ENCODE measurements at regions not wholly inside any gene's neighbourhood (a gene's known extent, or its start where the extent isn't known, plus 50 kb on each side); places are given as distances from the start of the nearest gene placed in this dataset.
A peak's percentile ranks its signal among the peaks of the same experiment; 100 is the strongest.

- H3K79me2 ChIP-seq (ENCODE audit: control insufficient read depth, low read length): peaks cover 15% of the 10 kb centered on the region
- peak overlapping the region; percentile 49 for H3K4me2 ChIP-seq (ENCODE audit: low read length)
- peak overlapping the region; percentile 47 for H3K4me3 ChIP-seq (ENCODE audit: low read length)
Observed at GRCh38 chr11:23573429-23573828, 713.2 kb upstream of the CCDC179 start.

DNA sequence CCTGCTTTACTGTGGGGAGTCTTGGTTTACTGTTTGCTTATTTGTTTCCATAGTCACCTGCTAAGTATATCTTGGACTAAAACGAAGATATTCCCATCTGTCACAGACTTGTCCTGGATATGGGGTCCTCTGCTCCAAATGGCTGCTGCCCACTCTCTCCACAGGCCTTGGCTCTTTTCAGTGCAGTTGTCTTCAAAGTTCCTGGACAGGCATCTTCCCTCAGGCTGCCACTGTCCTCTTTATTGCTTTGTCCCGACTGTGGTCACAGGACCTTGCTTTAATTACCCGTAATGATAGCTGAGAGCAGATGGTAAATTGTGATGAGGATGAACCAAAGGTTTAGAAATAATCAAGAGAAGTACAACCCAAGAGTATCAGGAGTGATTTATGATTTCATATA is 713.9 kb upstream of the CCDC179 start:
- peak overlapping the region; percentile 49 for H3K4me2 ChIP-seq (ENCODE audit: low read length)
- H3F3A ChIP-seq (ENCODE audit: control insufficient read depth, insufficient read depth): peaks cover 35% of the 10 kb centered on the region
- H3K27ac ChIP-seq (ENCODE audit: low read depth, low read length): peak overlapping the region; percentile 98
- no peaks in the 10 kb centered on the region for H3K27me3 ChIP-seq (ENCODE audit: control insufficient read depth, low read length)
- TF ChIP-seq CTCF (IDR thresholded peaks at IDR 0.05; ENCODE audit: low read depth, low read length, poor library complexity, severe bottlenecking) (no peak), EZH2phosphoT487 (IDR thresholded peaks at IDR 0.05; ENCODE audit: borderline replicate concordance, low read length) (no peak)
- no peaks in the 10 kb centered on the region for H3K9me3 ChIP-seq (ENCODE audit: control insufficient read depth, insufficient read depth, low read length)
- H3K4me1 ChIP-seq (ENCODE audit: control insufficient read depth, low read length): peaks cover 94% of the 10 kb centered on the region
- H3K79me2 ChIP-seq (ENCODE audit: control insufficient read depth, low read length): peaks cover 15% of the 10 kb centered on the region
- H3K9me2 ChIP-seq (replicated peaks; ENCODE audit: control insufficient read depth, low read length): no peaks in the 10 kb centered on the region
- H3K36me3 ChIP-seq (ENCODE audit: control insufficient read depth, low read length): peaks cover 14% of the 10 kb centered on the region
- H3K4me3 ChIP-seq (ENCODE audit: low read length): peak overlapping the region; percentile 43
- no peaks in the 10 kb centered on the region for H4K20me1 ChIP-seq (ENCODE audit: control insufficient read depth, insufficient read depth, low read depth, low read length)

More at GRCh38 chr11:23573429-23573828, 713.2 kb upstream of the CCDC179 start:
- Histone ChIP-seq H3K27me3 (ENCODE audit: control insufficient read depth, low read length) (no peaks in the 10 kb centered on the region), H3F3A (ENCODE audit: control insufficient read depth, insufficient read depth) (peaks cover 42% of the 10 kb centered on the region), H4K20me1 (ENCODE audit: control insufficient read depth, insufficient read depth, low read depth, low read length) (no peaks in the 10 kb centered on the region), H3K9me2 (replicated peaks; ENCODE audit: control insufficient read depth, low read length) (no peaks in the 10 kb centered on the region), H3K4me1 (ENCODE audit: control insufficient read depth, low read length) (peaks cover 96% of the 10 kb centered on the region), H3K9me3 (ENCODE audit: control insufficient read depth, insufficient read depth, low read length) (no peaks in the 10 kb centered on the region), H3K27ac (ENCODE audit: low read depth, low read length) (peak overlapping the region; percentile 98), H3K36me3 (ENCODE audit: control insufficient read depth, low read length) (peaks cover 14% of the 10 kb centered on the region)
- no peak for TF ChIP-seq EZH2phosphoT487 (IDR thresholded peaks at IDR 0.05; ENCODE audit: borderline replicate concordance, low read length)
- no peak for TF ChIP-seq CTCF (IDR thresholded peaks at IDR 0.05; ENCODE audit: low read depth, low read length, poor library complexity, severe bottlenecking)

GRCh38 chr11:23577296-23577695 is 717.0 kb upstream of the CCDC179 start:
- H3K27ac ChIP-seq (ENCODE audit: low read depth, low read length): peak overlapping the region; percentile 98
- H3K4me2 ChIP-seq (ENCODE audit: low read length): peak overlapping the region; percentile 61
- H4K20me1 ChIP-seq (ENCODE audit: control insufficient read depth, insufficient read depth, low read depth, low read length): no peaks in the 10 kb centered on the region
- peaks cover 23% of the 10 kb centered on the region for H3F3A ChIP-seq (ENCODE audit: control insufficient read depth, insufficient read depth)
- H3K4me3 ChIP-seq (ENCODE audit: low read length): peak overlapping the region; percentile 49
- H3K4me1 ChIP-seq (ENCODE audit: control insufficient read depth, low read length): peaks cover 87% of the 10 kb centered on the region
- H3K9me3 ChIP-seq (ENCODE audit: control insufficient read depth, insufficient read depth, low read length): no peaks in the 10 kb centered on the region
- no peaks in the 10 kb centered on the region for H3K27me3 ChIP-seq (ENCODE audit: control insufficient read depth, low read length)
- TF ChIP-seq CTCF (IDR thresholded peaks at IDR 0.05; ENCODE audit: low read depth, low read length, poor library complexity, severe bottlenecking) (no peak), EZH2phosphoT487 (IDR thresholded peaks at IDR 0.05; ENCODE audit: borderline replicate concordance, low read length) (no peak)
- no peaks in the 10 kb centered on the region for H3K9me2 ChIP-seq (replicated peaks; ENCODE audit: control insufficient read depth, low read length)
- peaks cover 17% of the 10 kb centered on the region for H3K36me3 ChIP-seq (ENCODE audit: control insufficient read depth, low read length)
- H3K79me2 ChIP-seq (ENCODE audit: control insufficient read depth, low read length): peaks cover 15% of the 10 kb centered on the region

Data from DOHH2 (cell line).